Ureter (tissue), 1 donor: ENCODE measurements at regions not wholly inside any gene's neighbourhood (a gene's known extent, or its start where the extent isn't known, plus 50 kb on each side); places are given as distances from the start of the nearest gene placed in this dataset.
"Not testable (repeated sequence)": the region's sequence is repeated elsewhere in the genome, so short reads cannot be mapped to it uniquely, and the experiment has no call there.

Experiments
- DNase-seq: peaks from one replicate; pipeline ENCODE4 v3.0.0-alpha.2; 2020; ENCODE audit warnings: low spot score
- donor health status: DM: yes; HTN: yes; CAD: no.

- no peak for DNase-seq
Observed at GRCh38 chrX:1103360-1103759, 109.1 kb downstream of the CRLF2 start.

- DNase-seq = no peak
Observed at GRCh38 chrX:1102786-1103185, 109.7 kb downstream of the CRLF2 start.

GRCh38 chrX:1102221-1102620 lies 110.2 kb downstream of the CRLF2 start:
- not testable (repeated sequence) for DNase-seq

GRCh38 chrX:1099146-1099770 lies 113.2 kb downstream of the CRLF2 start:
- no peak for DNase-seq

GRCh38 chrX:1097328-1097727 lies 115.1 kb downstream of the CRLF2 start:
- no peak for DNase-seq

GRCh38 chrX:1094566-1095333 lies 117.7 kb downstream of the CRLF2 start:
- DNase-seq = no peak

GRCh38 chrX:1093586-1094421 lies 118.6 kb downstream of the CRLF2 start:
- no peak for DNase-seq

GRCh38 chrX:1093121-1093520 lies 119.3 kb downstream of the CRLF2 start:
- DNase-seq = no peak

- no peak for DNase-seq
Observed at GRCh38 chrX:1086444-1087409, 125.7 kb downstream of the CRLF2 start.

- DNase-seq = not testable (repeated sequence)
Observed at GRCh38 chrX:1085871-1086270, 126.6 kb downstream of the CRLF2 start.

GRCh38 chrX:1084689-1085088 lies 127.8 kb downstream of the CRLF2 start:
- no peak for DNase-seq

- DNase-seq = no peak
Observed at GRCh38 chrX:1076871-1077651, 135.4 kb downstream of the CRLF2 start.

GRCh38 chrX:1075741-1076140 lies 136.7 kb downstream of the CRLF2 start:
- no peak for DNase-seq

GRCh38 chrX:1075156-1075555 lies 137.3 kb downstream of the CRLF2 start:
- DNase-seq = no peak

- no peak for DNase-seq
Observed at GRCh38 chrX:1074755-1075154, 137.7 kb downstream of the CRLF2 start.

GRCh38 chrX:1074172-1074571 lies 138.3 kb downstream of the CRLF2 start:
- no peak for DNase-seq

GRCh38 chrX:1072637-1073377 lies 139.6 kb downstream of the CRLF2 start:
- DNase-seq = no peak

GRCh38 chrX:1071351-1071750 lies 141.1 kb downstream of the CRLF2 start:
- no peak for DNase-seq

GRCh38 chrX:1062351-1062750 lies 150.1 kb downstream of the CRLF2 start:
- DNase-seq = no peak

- no peak for DNase-seq
Observed at GRCh38 chrX:1060562-1060960, 151.9 kb downstream of the CRLF2 start.
